Endothelial cell of umbilical vein (primary cell): ENCODE measurements at regions not wholly inside any gene's neighbourhood (a gene's known extent, or its start where the extent isn't known, plus 50 kb on each side); places are given as distances from the start of the nearest gene placed in this dataset.

ENCODE experiments used
- BruUV-seq: library from RNA; stranded (reverse); fragments of 400-500 nt; replicated peaks from 2 replicates; lab custom pipeline; 2021; lab: Mats Ljungman, UMichigan
- CTCF ChIA-PET: fragments of 300-600, 350-600 bp; sonication (Branson Sonifier 250); formaldehyde crosslinking; loops from one replicate; lab custom pipeline; 2021; ENCODE audit warnings: antibody characterized with exemption, inconsistent platforms; lab: Charles Lee
- POLR2A ChIA-PET: fragments of 300-600, 350-600 bp; sonication (Branson Sonifier 250); formaldehyde crosslinking; loops from one replicate; lab custom pipeline; 2021; ENCODE audit warnings: antibody characterized with exemption, inconsistent platforms; lab: Charles Lee
- DNase-seq: peaks from one replicate; pipeline ENCODE4 v3.0.0-alpha.2; 2011; ENCODE audit warnings: low read depth, low spot score
- FAIRE-seq: peaks from 2 replicates; lab custom pipeline; 2011; peaks lifted over from hg19 to GRCh38; lab: Jason Lieb, UNC
- H2AFZ ChIP-seq: 2 replicates; pipeline ENCODE4 v1.6.0; 2012; ENCODE audit warnings: low read depth, low read length, control low read depth, inconsistent platforms
- H3K27ac ChIP-seq: 2 replicates; pipeline ENCODE4 v1.5.1; 2011; ENCODE audit warnings: low read depth, mild to moderate bottlenecking, control low read depth, low read length, moderate library complexity; ENCODE audit not compliant: insufficient read depth
- H3K27me3 ChIP-seq, 2 experiments: 2 replicates each; pipeline versions ENCODE4 v1.6.0 to v1.6.1; 2011; ENCODE audit warnings: low read length in 2 of 2, mixed read lengths in 1 of 2; ENCODE audit not compliant: control insufficient read depth in 2 of 2, insufficient read depth in 2 of 2
- H3K36me3 ChIP-seq, 2 experiments: 2 replicates in 1 of 2; 3 replicates in 1 of 2; pipeline ENCODE4 v1.5.1; 2011; ENCODE audit warnings: low read length in 2 of 2, mild to moderate bottlenecking in 1 of 2, moderate library complexity in 1 of 2; ENCODE audit not compliant: control insufficient read depth in 2 of 2, insufficient read depth in 2 of 2; ENCODE audit errors: extremely low read depth in 1 of 2
- H3K4me1 ChIP-seq: 3 replicates; pipeline ENCODE4 v1.5.1; 2011; ENCODE audit warnings: mild to moderate bottlenecking, low read length; ENCODE audit not compliant: control insufficient read depth, insufficient read depth; ENCODE audit errors: extremely low read depth
- H3K4me2 ChIP-seq: 2 replicates; pipeline ENCODE4 v1.6.1; 2011; ENCODE audit warnings: low read length, control low read depth, mixed read lengths; ENCODE audit not compliant: insufficient read depth
- H3K4me3 ChIP-seq, 3 experiments: fragments of 200-600 bp in 1 of 3; sonication (generic), shearing (Covaris generic) in 1 of 3; replicated peaks in 1 of 3; 2 replicates each; pipeline ENCODE4 v1.5.1; 2011 to 2016; ENCODE audit warnings: control low read depth in 3 of 3, low read length in 3 of 3, mild to moderate bottlenecking in 2 of 3, inconsistent platforms in 1 of 3, low read depth in 1 of 3, moderate library complexity in 1 of 3; ENCODE audit not compliant: insufficient read depth in 1 of 3
- H3K79me2 ChIP-seq: 2 replicates; pipeline ENCODE4 v1.6.0; 2012; ENCODE audit warnings: low read length, inconsistent platforms; ENCODE audit not compliant: control insufficient read depth, insufficient read depth
- H3K9ac ChIP-seq: replicated peaks from 2 replicates; pipeline ENCODE3; 2011; ENCODE audit warnings: low read length, control low read depth; ENCODE audit not compliant: insufficient read depth; ENCODE audit errors: extremely low read depth
- H3K9me1 ChIP-seq: replicated peaks from 3 replicates; pipeline ENCODE4 v1.6.0; 2011; ENCODE audit warnings: mild to moderate bottlenecking, low read length; ENCODE audit not compliant: control insufficient read depth, insufficient read depth; ENCODE audit errors: extremely low read depth
- H3K9me3 ChIP-seq: replicated peaks from 2 replicates; pipeline ENCODE4 v1.5.1; 2012; ENCODE audit warnings: low read length, inconsistent platforms; ENCODE audit not compliant: control insufficient read depth, insufficient read depth
- H4K20me1 ChIP-seq: replicated peaks from 2 replicates; pipeline ENCODE3; 2011; ENCODE audit warnings: mild to moderate bottlenecking, low read length; ENCODE audit not compliant: control insufficient read depth, insufficient read depth; ENCODE audit errors: extremely low read depth
- CTCF ChIP-seq, 2 donors: IDR thresholded peaks; 1 replicate in 1 of 2; 2 replicates in 1 of 2; pipeline ENCODE4 v1.5.1; 2011; ENCODE audit warnings: low read length in 2 of 2, mild to moderate bottlenecking in 2 of 2, moderate library complexity in 2 of 2, control low read depth in 1 of 2, inconsistent platforms in 1 of 2, low read depth in 1 of 2; ENCODE audit not compliant: insufficient read depth in 1 of 2; ENCODE audit errors: extremely low read depth in 1 of 2
- EZH2 ChIP-seq: IDR thresholded peaks from 2 replicates; pipeline ENCODE4 v1.6.1; 2012; ENCODE audit warnings: borderline replicate concordance, low read depth, mild to moderate bottlenecking, moderate library complexity, low read length, inconsistent platforms; ENCODE audit not compliant: severe bottlenecking
- FOS ChIP-seq: IDR thresholded peaks from 2 replicates; pipeline ENCODE4 v1.6.1; 2011; ENCODE audit warnings: mild to moderate bottlenecking, low read length, moderate library complexity, borderline replicate concordance; ENCODE audit not compliant: insufficient read depth
- GATA2 ChIP-seq: IDR thresholded peaks from 2 replicates; pipeline ENCODE4 v1.7.0; 2011; ENCODE audit warnings: low read depth, mild to moderate bottlenecking, moderate library complexity, mixed read lengths, low read length; ENCODE audit not compliant: insufficient read length, insufficient read depth
- JUN ChIP-seq: IDR thresholded peaks from 2 replicates; pipeline ENCODE4 v1.6.1; 2011; ENCODE audit warnings: borderline replicate concordance, low read depth; ENCODE audit not compliant: insufficient read length, insufficient read depth
- MAX ChIP-seq: IDR thresholded peaks from 2 replicates; pipeline ENCODE4 v1.6.1; 2011; ENCODE audit not compliant: insufficient read depth, insufficient read length
- MYC ChIP-seq: IDR thresholded peaks from one replicate; pipeline ENCODE4 v1.6.1; 2011; ENCODE audit warnings: mild to moderate bottlenecking, low read depth, low read length
- POLR2A ChIP-seq: IDR thresholded peaks from 2 replicates; pipeline ENCODE4 v1.6.1; 2012; ENCODE audit warnings: low read depth, mild to moderate bottlenecking, control low read depth, low read length
- POLR2AphosphoS5 ChIP-seq: IDR thresholded peaks from 2 replicates; pipeline ENCODE4 v1.6.1; 2012; ENCODE audit warnings: low read depth, mild to moderate bottlenecking, control low read depth, low read length, moderate library complexity; ENCODE audit not compliant: insufficient read depth
- dilution Hi-C: fragments of 300-500 bp; cut with MboI; formaldehyde crosslinking; loops from one replicate; pipeline ENCODE4 v1.15.0; 2019; ENCODE audit warnings: low sequenced_read_pairs; ENCODE audit not compliant: extremely low pct_ligation_motif_present
- intact Hi-C: fragments of 100-400 bp; cut with micrococcal nuclease; formaldehyde crosslinking; loops from one replicate; pipeline ENCODE4 v1.10.0; 2022

- H3K36me3 ChIP-seq = no peaks in the 10 kb centered on the region
- intact Hi-C loops = no loop called here
- H3K27me3 ChIP-seq = no peaks in the 10 kb centered on the region
- no peak overlapping the region for H3K27ac ChIP-seq
- no peak overlapping the region for H3K4me3 ChIP-seq
- no TSS peak for BruUV-seq
- H3K9me3 ChIP-seq = peaks cover 5% of the 10 kb centered on the region
- POLR2A ChIA-PET = no interaction called here
- no peaks in the 10 kb centered on the region for H3K9me1 ChIP-seq
- H3K79me2 ChIP-seq = no peaks in the 10 kb centered on the region
- TF ChIP-seq MYC = no peak
- no peak for TF ChIP-seq CTCF (IDR thresholded peaks at IDR 0.05; ENCODE audit: extremely low read depth in 1 of 2, insufficient read depth in 1 of 2, low read depth in 1 of 2, low read length in 2 of 2)
- TF ChIP-seq GATA2 = no peak
- no peak for TF ChIP-seq POLR2A
- TF ChIP-seq JUN = no peak
- TF ChIP-seq EZH2 = no peak
- no peak for TF ChIP-seq FOS
- no peak for TF ChIP-seq MAX
- no peak for TF ChIP-seq POLR2AphosphoS5
- no peak overlapping the region for H2AFZ ChIP-seq
- no peaks in the 10 kb centered on the region for H4K20me1 ChIP-seq
- no peak for FAIRE-seq
- H3K4me2 ChIP-seq = no peak overlapping the region
- no peaks in the 10 kb centered on the region for H3K4me1 ChIP-seq
- dilution Hi-C loops = no loop called here
- H3K9ac ChIP-seq = no peak overlapping the region
- no peak for DNase-seq
- CTCF ChIA-PET = no interaction called here
These were observed 145.6 kb downstream of the LRRC3B start for GRCh38 chr3:26768068-26768651.
